HCT116 (cell line): ENCODE measurements at regions not wholly inside any gene's neighbourhood (a gene's known extent, or its start where the extent isn't known, plus 50 kb on each side); places are given as distances from the start of the nearest gene placed in this dataset.

Source experiments
- ATAC-seq: fragments of 200-7000 bp; cut with Tn5 transposase; 2 replicates; pipeline ENCODE4 v1.9.1; 2020; ENCODE audit warnings: mild to moderate bottlenecking, moderate library complexity
- BruUV-seq: library from RNA; stranded (reverse); fragments of 400-500 nt; replicated peaks from 2 replicates; lab custom pipeline; 2021; lab: Mats Ljungman, UMichigan
- CTCF ChIA-PET: fragments of 300-600 bp; sonication (Branson Sonifier 250); formaldehyde crosslinking; loops from one replicate; lab custom pipeline; 2021; ENCODE audit warnings: antibody characterized with exemption; lab: Charles Lee
- POLR2A ChIA-PET: fragments of 300-600, 350-600 bp; sonication (Branson Sonifier 250); formaldehyde crosslinking; loops from one replicate; lab custom pipeline; 2021; ENCODE audit warnings: antibody characterized with exemption; lab: Charles Lee
- RAD21 ChIA-PET, 2 experiments: fragments of 300-600 bp; sonication (Branson Sonifier 250); formaldehyde crosslinking; loops; one replicate each; lab custom pipeline; 2023; ENCODE audit warnings: low total read pairs in 2 of 2; ENCODE audit not compliant: uncharacterized antibody in 2 of 2, unreplicated experiment in 2 of 2, low non-redundant PET in 1 of 2; lab: Charles Lee
- DNase-seq: peaks from one replicate; pipeline ENCODE4 v3.0.0-alpha.2; 2010; ENCODE audit warnings: low read depth, low spot score
- H2AFZ ChIP-seq: fragments of 200-600 bp; shearing (Covaris generic), sonication (generic); 2 replicates; pipeline ENCODE4 v1.6.1; 2017; ENCODE audit warnings: low read depth, mixed run types, mixed read lengths, antibody characterized with exemption, low read length; ENCODE audit not compliant: poor library complexity, severe bottlenecking
- H3K27ac ChIP-seq: 2 replicates; pipeline ENCODE4 v1.5.1; 2012; ENCODE audit warnings: low read depth, low read length
- H3K27me3 ChIP-seq: fragments of 200-600 bp; sonication (generic); 2 replicates; pipeline ENCODE4 v1.6.1; 2016; ENCODE audit warnings: mixed run types, low read length, mixed read lengths; ENCODE audit not compliant: insufficient read depth
- H3K36me3 ChIP-seq, 2 experiments: fragments of 200-500 bp in 1 of 2; fragments of 200-600 bp in 1 of 2; sonication (Bioruptor generic) in 1 of 2; sonication (generic) in 1 of 2; 2 replicates each; pipeline versions ENCODE4 v1.5.1 to v1.6.1; 2014 to 2016; ENCODE audit warnings: low read length in 2 of 2, inconsistent platforms in 1 of 2, mixed read lengths in 1 of 2, mixed run types in 1 of 2; ENCODE audit not compliant: insufficient read depth in 2 of 2, control insufficient read depth in 1 of 2
- H3K4me1 ChIP-seq, 2 experiments: fragments of 200-600 bp in 1 of 2; sonication (generic) in 1 of 2; 2 replicates each; pipeline versions ENCODE4 v1.5.1 to v1.6.1; 2012 to 2017; ENCODE audit warnings: low read length in 2 of 2, inconsistent platforms in 1 of 2, mild to moderate bottlenecking in 1 of 2, mixed read lengths in 1 of 2, mixed run types in 1 of 2, moderate library complexity in 1 of 2; ENCODE audit not compliant: insufficient read depth in 2 of 2, control insufficient read depth in 1 of 2
- H3K4me2 ChIP-seq: fragments of 200-600 bp; sonication (generic); 2 replicates; pipeline ENCODE4 v1.6.1; 2017; ENCODE audit warnings: mixed run types, low read length, mixed read lengths
- H3K4me3 ChIP-seq, 2 experiments: fragments of 200-600 bp in 1 of 2; sonication (generic) in 1 of 2; replicated peaks in 1 of 2; 2 replicates each; pipeline ENCODE4 v1.5.1; 2011 to 2016; ENCODE audit warnings: low read length in 2 of 2, control low read depth in 1 of 2, low read depth in 1 of 2, mild to moderate bottlenecking in 1 of 2, mixed read lengths in 1 of 2, mixed run types in 1 of 2
- H3K79me2 ChIP-seq: fragments of 200-600 bp; sonication (generic); 2 replicates; pipeline ENCODE4 v1.6.1; 2017; ENCODE audit warnings: mild to moderate bottlenecking, mixed run types, low read length, moderate library complexity, mixed read lengths; ENCODE audit not compliant: insufficient read depth
- H3K9ac ChIP-seq: fragments of 200-600 bp; sonication (generic); 2 replicates; pipeline ENCODE4 v1.6.1; 2016; ENCODE audit warnings: low read length, mixed read lengths
- H3K9me2 ChIP-seq: fragments of 200-600 bp; sonication (generic), shearing (Covaris generic); 2 replicates; pipeline ENCODE4 v1.6.1; 2017; ENCODE audit warnings: mixed run types, mild to moderate bottlenecking, moderate library complexity; ENCODE audit not compliant: insufficient read depth
- H3K9me3 ChIP-seq, 2 experiments: fragments of 200-500 bp in 1 of 2; fragments of 200-600 bp in 1 of 2; sonication (Bioruptor generic) in 1 of 2; sonication (generic) in 1 of 2; 2 replicates each; pipeline ENCODE4 v1.6.1; 2014 to 2017; ENCODE audit warnings: low read length in 2 of 2, mixed read lengths in 2 of 2, inconsistent platforms in 1 of 2, low read depth in 1 of 2, mild to moderate bottlenecking in 1 of 2, mixed run types in 1 of 2, moderate library complexity in 1 of 2; ENCODE audit not compliant: control insufficient read depth in 1 of 2, insufficient read depth in 1 of 2
- H4K20me1 ChIP-seq: fragments of 200-600 bp; sonication (generic), shearing (Covaris generic); 2 replicates; pipeline ENCODE4 v1.6.1; 2017; ENCODE audit warnings: mixed run types, mild to moderate bottlenecking, moderate library complexity; ENCODE audit not compliant: insufficient read depth
- CBX3 ChIP-seq: IDR thresholded peaks from 2 replicates; pipeline ENCODE4 v1.6.1; 2012; ENCODE audit warnings: low read depth
- CEBPB ChIP-seq: IDR thresholded peaks from 2 replicates; pipeline ENCODE4 v1.6.1; 2012; ENCODE audit warnings: low read depth
- EGR1 ChIP-seq: IDR thresholded peaks from 2 replicates; pipeline ENCODE4 v1.6.1; 2012; ENCODE audit warnings: low read depth
- ELF1 ChIP-seq: IDR thresholded peaks from 2 replicates; pipeline ENCODE4 v1.6.1; 2012; ENCODE audit warnings: low read depth, borderline replicate concordance
- EZH2 ChIP-seq: fragments of 200-600 bp; sonication (generic); IDR thresholded peaks from 2 replicates; pipeline ENCODE4 v1.6.1; 2017; ENCODE audit warnings: antibody characterized with exemption, mixed run types
- EZH2phosphoT487 ChIP-seq: fragments of 200-600 bp; IDR thresholded peaks from 2 replicates; pipeline ENCODE4 v1.6.1; 2018; ENCODE audit warnings: antibody characterized with exemption, borderline replicate concordance
- FOSL1 ChIP-seq: IDR thresholded peaks from 2 replicates; pipeline ENCODE4 v1.6.1; 2012; ENCODE audit warnings: low read depth
- POLR2A ChIP-seq: IDR thresholded peaks from 2 replicates; pipeline ENCODE4 v1.7.0; 2011; ENCODE audit warnings: borderline replicate concordance; ENCODE audit not compliant: insufficient read depth, insufficient read length; ENCODE audit errors: extremely low read depth
- RAD21 ChIP-seq: IDR thresholded peaks from 2 replicates; pipeline ENCODE4 v1.6.1; 2012; ENCODE audit warnings: low read depth, mild to moderate bottlenecking
- SIN3A ChIP-seq: IDR thresholded peaks from 2 replicates; pipeline ENCODE4 v1.6.1; 2012; ENCODE audit warnings: low read depth
- SP1 ChIP-seq: IDR thresholded peaks from 2 replicates; pipeline ENCODE4 v1.6.1; 2012; ENCODE audit warnings: low read depth
- SRF ChIP-seq: IDR thresholded peaks from 2 replicates; pipeline ENCODE4 v1.6.1; 2012; ENCODE audit warnings: low read depth
- TCF7L2 ChIP-seq: IDR thresholded peaks from 2 replicates; pipeline ENCODE4 v1.7.0; 2011; ENCODE audit warnings: borderline replicate concordance, inconsistent platforms; ENCODE audit not compliant: insufficient read depth, insufficient read length; ENCODE audit errors: extremely low read depth
- YY1 ChIP-seq: IDR thresholded peaks from 2 replicates; pipeline ENCODE4 v1.6.1; 2011; ENCODE audit warnings: low read length, low read depth, moderate library complexity, mild to moderate bottlenecking; ENCODE audit not compliant: insufficient replicate concordance; ENCODE audit errors: extremely low read depth
- ZFX ChIP-seq: fragments of 450-650 bp; IDR thresholded peaks from 2 replicates; pipeline ENCODE4 v1.6.1; 2017
- ZNF274 ChIP-seq: fragments of 200-500 bp; sonication (Bioruptor generic); IDR thresholded peaks from 2 replicates; pipeline ENCODE4 v1.6.1; 2014; ENCODE audit warnings: mild to moderate bottlenecking, low read depth, low read length, inconsistent platforms
- intact Hi-C: fragments of 100-400 bp; cut with micrococcal nuclease; formaldehyde crosslinking; loops from 2 replicates; pipeline ENCODE4 v1.10.0; 2022
- TF ChIP-seq, protein P1 (sequence below), 3 experiments: fragments of 200-600 bp in 1 of 3; sonication (generic) in 1 of 3; IDR thresholded peaks in 2 of 3; conservative IDR thresholded peaks in 1 of 3; 2 replicates each; pipeline ENCODE4 v1.5.1; 2012 to 2017; ENCODE audit warnings: low read depth in 2 of 3, low read length in 2 of 3, antibody characterized with exemption in 1 of 3, borderline replicate concordance in 1 of 3, control low read depth in 1 of 3, mild to moderate bottlenecking in 1 of 3, mixed read lengths in 1 of 3, mixed run types in 1 of 3, moderate library complexity in 1 of 3; ENCODE audit not compliant: insufficient read depth in 1 of 3
- TF ChIP-seq, protein P2 (sequence below): IDR thresholded peaks from 2 replicates; pipeline ENCODE4 v1.6.1; 2012
- TF ChIP-seq, protein P3 (sequence below): IDR thresholded peaks from 2 replicates; pipeline ENCODE4 v1.6.1; 2012
- TF ChIP-seq, protein P4 (sequence below): IDR thresholded peaks from 2 replicates; pipeline ENCODE4 v1.6.1; 2012; ENCODE audit warnings: low read depth

DNA sequence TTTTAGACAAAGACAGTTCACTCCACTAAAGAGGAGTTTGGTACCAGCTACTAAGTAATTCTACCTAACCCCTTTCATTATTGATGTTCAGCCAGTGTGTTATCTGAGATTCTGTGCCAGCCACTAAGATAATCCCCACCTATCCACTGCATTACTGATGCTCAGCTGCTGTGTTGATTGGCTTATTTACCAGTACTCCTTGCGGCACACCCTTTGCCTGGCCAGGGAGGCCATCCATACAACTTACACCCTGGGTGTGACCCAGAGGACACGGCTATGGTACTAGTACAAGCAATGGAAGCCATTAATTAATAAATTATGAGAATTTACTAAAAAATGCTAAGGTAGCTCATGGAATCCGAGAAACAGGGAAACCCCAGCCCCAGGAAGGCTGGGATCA, 290.7 kb upstream of the CTNNB1 start:
- no peak overlapping the region for H3K4me3 ChIP-seq
- no peaks in the 10 kb centered on the region for H4K20me1 ChIP-seq
- RAD21 ChIA-PET = no interaction called here
- no peak overlapping the region for H3K27ac ChIP-seq
- no peak overlapping the region for H3K9ac ChIP-seq
- no peaks in the 10 kb centered on the region for H3K9me3 ChIP-seq
- no peaks in the 10 kb centered on the region for H3K9me2 ChIP-seq
- no peak overlapping the region for H3K4me2 ChIP-seq
- H3K4me1 ChIP-seq = no peaks in the 10 kb centered on the region
- intact Hi-C loops = no loop called here
- H2AFZ ChIP-seq = no peak overlapping the region
- CTCF ChIA-PET = no interaction called here
- H3K79me2 ChIP-seq = no peaks in the 10 kb centered on the region
- H3K27me3 ChIP-seq = no peaks in the 10 kb centered on the region
- TF ChIP-seq EGR1 = no peak
- no peak for TF ChIP-seq ZFX
- TF ChIP-seq POLR2A = no peak
- TF ChIP-seq ZNF274 = no peak
- TF ChIP-seq SRF = no peak
- no peak for TF ChIP-seq ELF1
- TF ChIP-seq YY1 = no peak
- TF ChIP-seq FOSL1 = no peak
- no peak for TF ChIP-seq SP1
- no peak for TF ChIP-seq RAD21
- TF ChIP-seq EZH2 = no peak
- TF ChIP-seq TCF7L2 = no peak
- TF ChIP-seq, protein P1, sequence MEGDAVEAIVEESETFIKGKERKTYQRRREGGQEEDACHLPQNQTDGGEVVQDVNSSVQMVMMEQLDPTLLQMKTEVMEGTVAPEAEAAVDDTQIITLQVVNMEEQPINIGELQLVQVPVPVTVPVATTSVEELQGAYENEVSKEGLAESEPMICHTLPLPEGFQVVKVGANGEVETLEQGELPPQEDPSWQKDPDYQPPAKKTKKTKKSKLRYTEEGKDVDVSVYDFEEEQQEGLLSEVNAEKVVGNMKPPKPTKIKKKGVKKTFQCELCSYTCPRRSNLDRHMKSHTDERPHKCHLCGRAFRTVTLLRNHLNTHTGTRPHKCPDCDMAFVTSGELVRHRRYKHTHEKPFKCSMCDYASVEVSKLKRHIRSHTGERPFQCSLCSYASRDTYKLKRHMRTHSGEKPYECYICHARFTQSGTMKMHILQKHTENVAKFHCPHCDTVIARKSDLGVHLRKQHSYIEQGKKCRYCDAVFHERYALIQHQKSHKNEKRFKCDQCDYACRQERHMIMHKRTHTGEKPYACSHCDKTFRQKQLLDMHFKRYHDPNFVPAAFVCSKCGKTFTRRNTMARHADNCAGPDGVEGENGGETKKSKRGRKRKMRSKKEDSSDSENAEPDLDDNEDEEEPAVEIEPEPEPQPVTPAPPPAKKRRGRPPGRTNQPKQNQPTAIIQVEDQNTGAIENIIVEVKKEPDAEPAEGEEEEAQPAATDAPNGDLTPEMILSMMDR (IDR thresholded peaks at IDR 0.05 in 2 of 3, conservative IDR thresholded peaks at IDR 0.05 in 1 of 3; ENCODE audit: borderline replicate concordance in 1 of 3, insufficient read depth in 1 of 3, low read depth in 2 of 3, low read length in 2 of 3) = no peak
- TF ChIP-seq, protein P2, sequence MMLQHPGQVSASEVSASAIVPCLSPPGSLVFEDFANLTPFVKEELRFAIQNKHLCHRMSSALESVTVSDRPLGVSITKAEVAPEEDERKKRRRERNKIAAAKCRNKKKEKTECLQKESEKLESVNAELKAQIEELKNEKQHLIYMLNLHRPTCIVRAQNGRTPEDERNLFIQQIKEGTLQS = no peak
- no peak for TF ChIP-seq CEBPB
- TF ChIP-seq, protein P3, sequence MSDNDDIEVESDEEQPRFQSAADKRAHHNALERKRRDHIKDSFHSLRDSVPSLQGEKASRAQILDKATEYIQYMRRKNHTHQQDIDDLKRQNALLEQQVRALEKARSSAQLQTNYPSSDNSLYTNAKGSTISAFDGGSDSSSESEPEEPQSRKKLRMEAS = no peak
- TF ChIP-seq CBX3 = no peak
- no peak for TF ChIP-seq SIN3A
- TF ChIP-seq, protein P4, sequence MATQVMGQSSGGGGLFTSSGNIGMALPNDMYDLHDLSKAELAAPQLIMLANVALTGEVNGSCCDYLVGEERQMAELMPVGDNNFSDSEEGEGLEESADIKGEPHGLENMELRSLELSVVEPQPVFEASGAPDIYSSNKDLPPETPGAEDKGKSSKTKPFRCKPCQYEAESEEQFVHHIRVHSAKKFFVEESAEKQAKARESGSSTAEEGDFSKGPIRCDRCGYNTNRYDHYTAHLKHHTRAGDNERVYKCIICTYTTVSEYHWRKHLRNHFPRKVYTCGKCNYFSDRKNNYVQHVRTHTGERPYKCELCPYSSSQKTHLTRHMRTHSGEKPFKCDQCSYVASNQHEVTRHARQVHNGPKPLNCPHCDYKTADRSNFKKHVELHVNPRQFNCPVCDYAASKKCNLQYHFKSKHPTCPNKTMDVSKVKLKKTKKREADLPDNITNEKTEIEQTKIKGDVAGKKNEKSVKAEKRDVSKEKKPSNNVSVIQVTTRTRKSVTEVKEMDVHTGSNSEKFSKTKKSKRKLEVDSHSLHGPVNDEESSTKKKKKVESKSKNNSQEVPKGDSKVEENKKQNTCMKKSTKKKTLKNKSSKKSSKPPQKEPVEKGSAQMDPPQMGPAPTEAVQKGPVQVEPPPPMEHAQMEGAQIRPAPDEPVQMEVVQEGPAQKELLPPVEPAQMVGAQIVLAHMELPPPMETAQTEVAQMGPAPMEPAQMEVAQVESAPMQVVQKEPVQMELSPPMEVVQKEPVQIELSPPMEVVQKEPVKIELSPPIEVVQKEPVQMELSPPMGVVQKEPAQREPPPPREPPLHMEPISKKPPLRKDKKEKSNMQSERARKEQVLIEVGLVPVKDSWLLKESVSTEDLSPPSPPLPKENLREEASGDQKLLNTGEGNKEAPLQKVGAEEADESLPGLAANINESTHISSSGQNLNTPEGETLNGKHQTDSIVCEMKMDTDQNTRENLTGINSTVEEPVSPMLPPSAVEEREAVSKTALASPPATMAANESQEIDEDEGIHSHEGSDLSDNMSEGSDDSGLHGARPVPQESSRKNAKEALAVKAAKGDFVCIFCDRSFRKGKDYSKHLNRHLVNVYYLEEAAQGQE = no peak
- no peak for TF ChIP-seq EZH2phosphoT487
- no peak for ATAC-seq
- POLR2A ChIA-PET = no interaction called here
- H3K36me3 ChIP-seq = no peaks in the 10 kb centered on the region
- BruUV-seq = no TSS peak
- no peak for DNase-seq
